ENCODE measurements at regions not wholly inside any gene's neighbourhood (a gene's known extent, or its start where the extent isn't known, plus 50 kb on each side); places are given as distances from the start of the nearest gene placed in this dataset.

- TF ChIP-seq FOXP2 (optimal IDR thresholded peaks at IDR 0.05; ENCODE audit: borderline replicate concordance, extremely low read depth, extremely low read length, insufficient read depth): no peak
- TF ChIP-seq TAF1 (IDR thresholded peaks at IDR 0.05; ENCODE audit: borderline replicate concordance, insufficient read depth, low read length): no peak
- no peak for TF ChIP-seq POLR2AphosphoS5 (IDR thresholded peaks at IDR 0.05; ENCODE audit: low read depth, low read length)
- TF ChIP-seq SIN3A (IDR thresholded peaks at IDR 0.05; ENCODE audit: borderline replicate concordance, insufficient read depth, low read length): no peak
- TF ChIP-seq, protein P1, sequence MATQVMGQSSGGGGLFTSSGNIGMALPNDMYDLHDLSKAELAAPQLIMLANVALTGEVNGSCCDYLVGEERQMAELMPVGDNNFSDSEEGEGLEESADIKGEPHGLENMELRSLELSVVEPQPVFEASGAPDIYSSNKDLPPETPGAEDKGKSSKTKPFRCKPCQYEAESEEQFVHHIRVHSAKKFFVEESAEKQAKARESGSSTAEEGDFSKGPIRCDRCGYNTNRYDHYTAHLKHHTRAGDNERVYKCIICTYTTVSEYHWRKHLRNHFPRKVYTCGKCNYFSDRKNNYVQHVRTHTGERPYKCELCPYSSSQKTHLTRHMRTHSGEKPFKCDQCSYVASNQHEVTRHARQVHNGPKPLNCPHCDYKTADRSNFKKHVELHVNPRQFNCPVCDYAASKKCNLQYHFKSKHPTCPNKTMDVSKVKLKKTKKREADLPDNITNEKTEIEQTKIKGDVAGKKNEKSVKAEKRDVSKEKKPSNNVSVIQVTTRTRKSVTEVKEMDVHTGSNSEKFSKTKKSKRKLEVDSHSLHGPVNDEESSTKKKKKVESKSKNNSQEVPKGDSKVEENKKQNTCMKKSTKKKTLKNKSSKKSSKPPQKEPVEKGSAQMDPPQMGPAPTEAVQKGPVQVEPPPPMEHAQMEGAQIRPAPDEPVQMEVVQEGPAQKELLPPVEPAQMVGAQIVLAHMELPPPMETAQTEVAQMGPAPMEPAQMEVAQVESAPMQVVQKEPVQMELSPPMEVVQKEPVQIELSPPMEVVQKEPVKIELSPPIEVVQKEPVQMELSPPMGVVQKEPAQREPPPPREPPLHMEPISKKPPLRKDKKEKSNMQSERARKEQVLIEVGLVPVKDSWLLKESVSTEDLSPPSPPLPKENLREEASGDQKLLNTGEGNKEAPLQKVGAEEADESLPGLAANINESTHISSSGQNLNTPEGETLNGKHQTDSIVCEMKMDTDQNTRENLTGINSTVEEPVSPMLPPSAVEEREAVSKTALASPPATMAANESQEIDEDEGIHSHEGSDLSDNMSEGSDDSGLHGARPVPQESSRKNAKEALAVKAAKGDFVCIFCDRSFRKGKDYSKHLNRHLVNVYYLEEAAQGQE (IDR thresholded peaks at IDR 0.05; ENCODE audit: insufficient read depth in 1 of 2, low read depth in 2 of 2, low read length in 2 of 2): no peak
Observed at GRCh38 chr11:100445231-100445735, 241.8 kb upstream of the ARHGAP42 start.

DNA sequence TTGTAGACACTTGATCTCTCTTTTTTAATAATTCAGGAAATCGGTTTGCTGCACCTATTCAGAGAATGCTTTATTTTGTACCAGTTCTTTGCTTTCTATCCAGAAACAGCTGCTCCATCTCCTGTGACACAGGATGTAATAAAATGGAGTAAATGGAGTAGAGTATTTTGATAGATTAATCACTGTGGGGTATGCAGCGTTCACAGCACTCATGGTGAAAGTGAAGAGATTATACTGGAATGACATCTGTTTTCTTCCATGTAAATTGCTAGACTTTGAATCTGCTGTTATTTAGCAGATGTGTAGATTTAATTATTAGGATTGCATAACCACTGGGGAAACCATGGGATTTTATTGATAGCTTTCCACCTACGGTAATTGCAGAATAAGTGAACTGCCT lies 227.3 kb upstream of the ARHGAP42 start:
- TF ChIP-seq POLR2AphosphoS5 (IDR thresholded peaks at IDR 0.05; ENCODE audit: low read depth, low read length): no peak
- TF ChIP-seq, protein P1 (IDR thresholded peaks at IDR 0.05; ENCODE audit: insufficient read depth in 1 of 2, low read depth in 2 of 2, low read length in 2 of 2): no peak

GRCh38 chr11:100460426-100460825 lies 226.7 kb upstream of the ARHGAP42 start:
- TF ChIP-seq, protein P1 (IDR thresholded peaks at IDR 0.05; ENCODE audit: insufficient read depth in 1 of 2, low read depth in 2 of 2, low read length in 2 of 2): no peak
- TF ChIP-seq SIN3A (IDR thresholded peaks at IDR 0.05; ENCODE audit: borderline replicate concordance, insufficient read depth, low read length) (no peak), FOXP2 (optimal IDR thresholded peaks at IDR 0.05; ENCODE audit: borderline replicate concordance, extremely low read depth, extremely low read length, insufficient read depth) (no peak), POLR2AphosphoS5 (IDR thresholded peaks at IDR 0.05; ENCODE audit: low read depth, low read length) (no peak), TAF1 (IDR thresholded peaks at IDR 0.05; ENCODE audit: borderline replicate concordance, insufficient read depth, low read length) (no peak)

DNA sequence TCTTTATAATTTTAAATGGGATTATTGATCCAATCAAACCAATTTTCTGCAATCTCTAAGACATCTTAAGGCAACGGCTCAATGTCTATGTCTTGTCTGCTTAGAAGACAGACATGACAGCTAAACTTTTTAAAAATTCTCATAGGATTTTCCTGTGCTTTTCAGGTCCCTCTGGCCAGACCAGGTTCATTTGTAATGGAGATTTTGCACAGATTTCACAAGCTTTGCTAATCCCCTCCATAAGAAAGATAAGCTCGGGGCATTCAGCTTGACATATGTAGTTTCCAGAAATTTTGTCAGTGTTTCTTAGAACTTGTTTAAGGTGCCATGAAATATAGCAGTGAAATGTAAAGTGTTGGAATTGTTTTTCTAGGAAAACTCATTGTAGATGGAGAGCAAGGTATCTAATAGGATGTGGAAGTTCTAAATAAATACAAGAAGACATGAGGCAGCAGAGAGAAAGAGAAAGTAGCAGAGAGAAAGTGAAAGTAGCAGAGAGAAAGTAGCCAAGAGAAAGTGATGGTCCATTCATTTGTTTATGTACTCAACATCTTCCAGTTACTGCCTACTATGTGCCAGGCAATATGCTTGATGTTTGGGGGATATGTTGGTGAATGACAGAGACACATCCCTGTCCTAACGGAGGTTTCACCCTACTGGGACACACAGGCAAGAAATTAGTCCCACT lies 219.1 kb upstream of the ARHGAP42 start:
- no peak for TF ChIP-seq TAF1 (IDR thresholded peaks at IDR 0.05; ENCODE audit: borderline replicate concordance, insufficient read depth, low read length)
- no peak for TF ChIP-seq FOXP2 (optimal IDR thresholded peaks at IDR 0.05; ENCODE audit: borderline replicate concordance, extremely low read depth, extremely low read length, insufficient read depth)
- TF ChIP-seq SIN3A (IDR thresholded peaks at IDR 0.05; ENCODE audit: borderline replicate concordance, insufficient read depth, low read length): no peak
- TF ChIP-seq POLR2AphosphoS5 (IDR thresholded peaks at IDR 0.05; ENCODE audit: low read depth, low read length): no peak
- TF ChIP-seq, protein P1 (IDR thresholded peaks at IDR 0.05; ENCODE audit: insufficient read depth in 1 of 2, low read depth in 2 of 2, low read length in 2 of 2): no peak

- TF ChIP-seq, protein P1 (IDR thresholded peaks at IDR 0.05; ENCODE audit: insufficient read depth in 1 of 2, low read depth in 2 of 2, low read length in 2 of 2): peak in 1 of 2 experiments; percentile 38; a peak in 1 of 4 replicates
- TF ChIP-seq FOXP2 (optimal IDR thresholded peaks at IDR 0.05; ENCODE audit: borderline replicate concordance, extremely low read depth, extremely low read length, insufficient read depth) (no peak), TAF1 (IDR thresholded peaks at IDR 0.05; ENCODE audit: borderline replicate concordance, insufficient read depth, low read length) (no peak), POLR2AphosphoS5 (IDR thresholded peaks at IDR 0.05; ENCODE audit: low read depth, low read length) (no peak), SIN3A (IDR thresholded peaks at IDR 0.05; ENCODE audit: borderline replicate concordance, insufficient read depth, low read length) (no peak)
Observed at GRCh38 chr11:100469835-100470234, 217.3 kb upstream of the ARHGAP42 start.

Data from PFSK-1 (cell line).